HCEC 1CT (cell line): ENCODE measurements at regions not wholly inside any gene's neighbourhood (a gene's known extent, or its start where the extent isn't known, plus 50 kb on each side); places are given as distances from the start of the nearest gene placed in this dataset.

Source experiments
- DNase-seq: peaks from one replicate; pipeline ENCODE4 v3.0.0-alpha.2; 2017

- no peak for DNase-seq
Measured at GRCh38 chr5:107213025-107213424, 457.7 kb downstream of the EFNA5 start.

GRCh38 chr5:107211630-107212029 is 459.1 kb downstream of the EFNA5 start:
- DNase-seq: no peak

- no peak for DNase-seq
Measured at GRCh38 chr5:107208867-107209266, 461.9 kb downstream of the EFNA5 start.

- DNase-seq: no peak
Measured at GRCh38 chr5:107204413-107204812, 466.3 kb downstream of the EFNA5 start.

GRCh38 chr5:107203243-107203642 is 467.5 kb downstream of the EFNA5 start:
- DNase-seq: no peak

- no peak for DNase-seq
Measured at GRCh38 chr5:107199756-107200155, 471.0 kb downstream of the EFNA5 start.

GRCh38 chr5:107196500-107197059 is 474.2 kb downstream of the EFNA5 start:
- DNase-seq: no peak

- DNase-seq: no peak
Measured at GRCh38 chr5:107195890-107196395, 474.8 kb downstream of the EFNA5 start.

- no peak for DNase-seq
Measured at GRCh38 chr5:107184871-107185270, 485.9 kb downstream of the EFNA5 start.

GRCh38 chr5:107184066-107184465 is 486.7 kb downstream of the EFNA5 start:
- DNase-seq: no peak

- DNase-seq: no peak
Measured at GRCh38 chr5:107170620-107171019, 500.1 kb downstream of the EFNA5 start.

- no peak for DNase-seq
Measured at GRCh38 chr5:107169867-107170266, 500.9 kb downstream of the EFNA5 start.

GRCh38 chr5:107168848-107169752 is 501.6 kb downstream of the EFNA5 start:
- no peak for DNase-seq

- no peak for DNase-seq
Measured at GRCh38 chr5:107168086-107168485, 502.7 kb downstream of the EFNA5 start.

- DNase-seq: no peak
Measured at GRCh38 chr5:107165296-107165695, 505.4 kb downstream of the EFNA5 start.

- no peak for DNase-seq
Measured at GRCh38 chr5:107157809-107158208, 512.9 kb downstream of the EFNA5 start.

GRCh38 chr5:107155707-107156106 is 515.0 kb downstream of the EFNA5 start:
- DNase-seq: no peak

GRCh38 chr5:107154593-107154992 is 516.1 kb downstream of the EFNA5 start:
- no peak for DNase-seq

GRCh38 chr5:107153283-107153682 is 517.5 kb downstream of the EFNA5 start:
- DNase-seq: no peak

- no peak for DNase-seq
Measured at GRCh38 chr5:107149243-107150005, 521.3 kb downstream of the EFNA5 start.

GRCh38 chr5:107147589-107147988 is 523.1 kb downstream of the EFNA5 start:
- DNase-seq: no peak

- no peak for DNase-seq
Measured at GRCh38 chr5:107146901-107147300, 523.8 kb downstream of the EFNA5 start.

GRCh38 chr5:107135391-107135790 is 535.3 kb downstream of the EFNA5 start:
- DNase-seq: peak; percentile 47

- DNase-seq: no peak
Measured at GRCh38 chr5:107134931-107135330, 535.8 kb downstream of the EFNA5 start.
